ENCODE measurements at regions not wholly inside any gene's neighbourhood (a gene's known extent, or its start where the extent isn't known, plus 50 kb on each side); places are given as distances from the start of the nearest gene placed in this dataset.

DNA sequence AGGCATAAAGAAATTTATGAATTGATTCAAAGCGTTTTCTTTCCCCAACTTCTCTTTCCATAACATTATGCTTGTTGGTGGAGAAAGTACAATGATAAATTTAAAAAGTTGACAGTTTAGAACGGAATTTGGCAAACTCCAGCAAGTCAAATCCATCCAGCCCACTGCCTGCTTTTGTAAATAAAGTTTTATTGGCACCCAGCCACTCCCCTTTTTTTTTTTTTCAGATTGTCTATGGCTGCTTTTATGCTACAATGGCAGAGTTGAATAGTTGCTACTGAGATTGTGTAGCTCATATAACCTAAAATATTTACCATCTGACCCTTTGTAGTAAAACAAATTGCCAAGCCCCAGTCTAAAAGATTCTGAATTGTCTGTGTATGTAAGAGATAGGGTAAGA, 112.8 kb upstream of the RBMS3 start:
- DNase-seq (ENCODE audit: low read depth, low spot score): no peak
- no peak overlapping the region for H3K4me3 ChIP-seq (ENCODE audit: low read depth, low read length)
- in situ Hi-C loops (cut with HindIII; ENCODE audit: low sequenced_read_pairs): no loop called here
- TF ChIP-seq, protein P1, sequence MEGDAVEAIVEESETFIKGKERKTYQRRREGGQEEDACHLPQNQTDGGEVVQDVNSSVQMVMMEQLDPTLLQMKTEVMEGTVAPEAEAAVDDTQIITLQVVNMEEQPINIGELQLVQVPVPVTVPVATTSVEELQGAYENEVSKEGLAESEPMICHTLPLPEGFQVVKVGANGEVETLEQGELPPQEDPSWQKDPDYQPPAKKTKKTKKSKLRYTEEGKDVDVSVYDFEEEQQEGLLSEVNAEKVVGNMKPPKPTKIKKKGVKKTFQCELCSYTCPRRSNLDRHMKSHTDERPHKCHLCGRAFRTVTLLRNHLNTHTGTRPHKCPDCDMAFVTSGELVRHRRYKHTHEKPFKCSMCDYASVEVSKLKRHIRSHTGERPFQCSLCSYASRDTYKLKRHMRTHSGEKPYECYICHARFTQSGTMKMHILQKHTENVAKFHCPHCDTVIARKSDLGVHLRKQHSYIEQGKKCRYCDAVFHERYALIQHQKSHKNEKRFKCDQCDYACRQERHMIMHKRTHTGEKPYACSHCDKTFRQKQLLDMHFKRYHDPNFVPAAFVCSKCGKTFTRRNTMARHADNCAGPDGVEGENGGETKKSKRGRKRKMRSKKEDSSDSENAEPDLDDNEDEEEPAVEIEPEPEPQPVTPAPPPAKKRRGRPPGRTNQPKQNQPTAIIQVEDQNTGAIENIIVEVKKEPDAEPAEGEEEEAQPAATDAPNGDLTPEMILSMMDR (IDR thresholded peaks at IDR 0.05; ENCODE audit: low read depth, low read length): no peak

DNA sequence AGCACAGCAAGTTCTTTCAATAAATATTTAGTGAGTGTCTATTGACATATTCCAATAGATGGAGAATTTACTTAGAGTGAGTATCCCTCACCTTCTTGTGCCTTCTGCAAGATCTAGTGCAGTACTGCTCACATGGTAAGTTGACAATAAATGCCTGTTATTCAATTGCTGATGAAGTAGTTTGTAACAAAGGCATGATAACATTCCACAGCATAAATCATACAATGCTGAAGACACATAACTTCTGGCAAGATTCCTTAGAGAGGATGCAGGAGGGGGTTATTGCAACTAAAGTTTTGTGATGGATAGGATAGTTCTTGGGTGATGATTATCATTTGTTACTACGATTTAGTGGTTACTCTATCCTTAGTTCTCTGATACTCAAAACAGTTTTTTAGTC, 112.2 kb upstream of the RBMS3 start:
- TF ChIP-seq, protein P1 (IDR thresholded peaks at IDR 0.05; ENCODE audit: low read depth, low read length): no peak
- in situ Hi-C loops (cut with HindIII; ENCODE audit: low sequenced_read_pairs): no loop called here
- no peak overlapping the region for H3K4me3 ChIP-seq (ENCODE audit: low read depth, low read length)
- DNase-seq (ENCODE audit: low read depth, low spot score): no peak

DNA sequence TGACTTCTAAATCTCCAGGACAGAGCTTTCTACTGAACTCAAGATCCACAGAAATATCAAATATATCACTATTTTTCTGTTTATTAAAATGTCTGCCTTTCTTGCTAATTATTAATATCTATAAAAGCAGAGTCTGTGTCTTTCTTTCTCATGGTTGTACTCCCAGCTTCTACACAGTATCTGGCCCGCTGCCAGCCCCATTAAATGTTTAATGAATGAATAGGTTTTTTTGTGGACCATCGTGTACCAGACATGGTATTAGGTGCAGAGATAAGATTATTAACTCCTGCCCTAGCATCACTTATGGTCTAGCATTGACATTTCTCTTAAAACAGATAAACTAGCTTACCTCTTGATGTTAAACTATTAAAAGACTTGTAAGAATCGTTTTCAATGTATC, 111.4 kb upstream of the RBMS3 start:
- no peak overlapping the region for H3K4me3 ChIP-seq (ENCODE audit: low read depth, low read length)
- TF ChIP-seq, protein P1 (IDR thresholded peaks at IDR 0.05; ENCODE audit: low read depth, low read length): no peak
- in situ Hi-C loops (cut with HindIII; ENCODE audit: low sequenced_read_pairs): no loop called here
- DNase-seq (ENCODE audit: low read depth, low spot score): no peak

DNA sequence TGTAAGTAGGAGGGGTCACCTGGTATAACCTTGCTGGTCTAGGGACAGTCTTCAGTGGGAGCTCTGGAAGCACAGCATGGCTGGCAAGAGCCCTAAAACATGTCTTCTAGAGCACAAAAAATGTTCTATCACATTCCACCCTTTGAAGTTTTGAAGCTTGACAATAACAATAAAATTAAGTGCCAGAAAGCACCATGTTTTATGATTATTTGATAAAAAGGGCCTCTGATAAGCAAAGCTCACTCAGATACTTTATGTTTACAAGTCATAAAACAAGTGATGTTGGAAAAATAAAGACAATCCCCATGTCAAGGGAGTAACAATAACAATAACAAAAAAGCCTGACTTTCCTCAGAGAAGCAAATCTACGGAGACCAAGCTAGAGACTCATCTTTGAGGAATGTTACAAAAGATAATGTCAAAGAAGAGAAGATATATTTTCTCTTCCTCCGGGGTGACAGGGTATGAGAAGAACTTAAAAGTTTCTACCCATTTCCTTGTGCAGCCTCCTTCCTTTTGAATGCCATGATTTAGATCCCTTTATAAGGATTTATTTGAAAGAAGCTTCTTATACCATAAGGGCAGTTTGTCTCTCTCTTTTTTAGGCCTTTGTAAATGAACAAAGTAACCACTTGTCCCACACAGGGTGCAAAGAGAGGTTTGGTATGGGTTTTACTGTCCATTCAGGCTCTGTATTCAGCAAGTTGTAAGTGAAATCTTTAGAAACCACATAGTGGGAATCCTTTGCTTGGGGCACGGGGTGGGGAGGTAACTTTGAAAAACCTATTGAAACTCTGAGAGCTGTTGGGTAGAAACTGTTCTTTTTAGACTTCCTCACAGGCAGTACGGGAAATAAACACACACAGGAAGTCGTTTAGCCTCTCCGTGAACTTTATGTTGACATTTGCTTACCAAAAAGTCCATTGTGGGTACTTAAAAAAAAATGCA, 109.6 kb upstream of the RBMS3 start:
- DNase-seq (ENCODE audit: low read depth, low spot score): peak; percentile 60
- no peak overlapping the region for H3K4me3 ChIP-seq (ENCODE audit: low read depth, low read length)
- TF ChIP-seq, protein P1 (IDR thresholded peaks at IDR 0.05; ENCODE audit: low read depth, low read length): no peak
- in situ Hi-C loops (cut with HindIII; ENCODE audit: low sequenced_read_pairs): no loop called here

DNA sequence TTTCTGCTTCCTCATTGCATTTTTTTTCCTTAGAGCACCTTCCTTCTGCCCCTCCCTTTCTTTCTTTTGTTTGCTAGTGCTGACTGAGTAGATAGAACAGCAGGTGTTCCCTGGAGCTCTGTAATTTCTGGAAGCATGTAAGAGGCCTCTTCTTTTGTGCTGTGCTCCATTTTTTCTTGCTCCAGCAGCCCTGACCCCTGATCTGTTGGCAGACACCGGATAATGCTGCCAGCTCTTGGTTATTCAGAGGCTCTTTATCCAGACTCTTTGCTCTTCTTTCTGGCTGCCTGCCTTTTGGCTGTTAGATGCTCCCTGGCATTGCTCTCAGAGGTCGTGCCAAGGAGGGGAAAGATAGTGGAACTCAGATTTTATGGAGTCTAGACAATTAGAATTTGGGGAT, 104.4 kb upstream of the RBMS3 start:
- in situ Hi-C loops (cut with HindIII; ENCODE audit: low sequenced_read_pairs): no loop called here
- H3K4me3 ChIP-seq (ENCODE audit: low read depth, low read length): no peak overlapping the region
- TF ChIP-seq, protein P1 (IDR thresholded peaks at IDR 0.05; ENCODE audit: low read depth, low read length): no peak
- DNase-seq (ENCODE audit: low read depth, low spot score): no peak

DNA sequence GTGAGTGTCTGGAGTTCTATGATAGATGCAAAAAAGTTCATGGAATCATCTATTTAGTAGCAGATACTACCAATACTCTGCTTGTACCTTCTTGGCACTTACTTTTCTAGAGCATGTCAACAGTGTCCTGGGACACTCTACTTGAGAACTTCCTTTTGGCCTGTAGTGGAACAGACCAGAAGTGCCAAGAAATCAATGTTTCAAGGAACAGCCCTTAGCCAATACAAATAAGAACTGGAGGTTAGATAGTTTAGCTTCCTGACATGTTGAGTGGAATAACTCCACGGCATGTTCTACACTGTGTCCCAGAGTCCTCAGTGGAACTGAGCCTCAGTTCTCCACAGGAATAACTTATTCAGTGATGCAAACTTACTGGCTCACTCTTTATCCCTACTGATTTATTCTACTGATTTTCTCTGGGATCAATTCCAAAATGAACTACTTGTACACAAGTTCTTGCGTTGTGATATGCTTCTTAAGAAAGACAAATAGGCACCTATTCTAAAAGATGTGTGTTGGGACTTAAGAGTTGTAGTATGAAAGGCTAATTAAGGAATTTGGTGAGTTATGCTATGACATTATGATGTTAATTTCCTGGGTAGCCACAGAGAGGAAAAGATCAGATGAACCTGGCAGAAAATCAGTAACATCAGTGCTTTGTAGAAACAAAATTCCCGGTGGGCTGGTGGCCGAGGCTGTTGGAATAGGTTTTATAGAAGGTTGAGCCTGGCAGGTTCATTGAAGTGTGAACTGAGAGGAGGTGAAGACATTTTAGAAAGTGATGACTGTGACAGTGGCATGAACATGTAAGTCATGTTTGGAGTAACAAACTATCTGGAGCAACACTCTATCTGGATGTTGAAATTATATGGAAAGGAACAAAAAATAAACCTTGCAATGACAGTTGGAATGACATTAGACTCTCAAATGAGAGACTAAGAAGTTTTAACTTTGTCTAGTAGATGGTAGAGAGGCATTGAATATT, 101.8 kb upstream of the RBMS3 start:
- TF ChIP-seq, protein P1 (IDR thresholded peaks at IDR 0.05; ENCODE audit: low read depth, low read length): no peak
- in situ Hi-C loops (cut with HindIII; ENCODE audit: low sequenced_read_pairs): no loop called here
- peak; percentile 17 for DNase-seq (ENCODE audit: low read depth, low spot score)
- H3K4me3 ChIP-seq (ENCODE audit: low read depth, low read length): no peak overlapping the region

Measured in astrocyte of the spinal cord (primary cell).